Stimulated activated naive CD8-positive, alpha-beta T cell treated with anti-CD3 and anti-CD28 coated beads, Interleukin-15, Interleukin-2, amounts not matched to agents 100 U/mL and 50 U/mL, for 24 hours (primary cell): ENCODE measurements at regions not wholly inside any gene's neighbourhood (a gene's known extent, or its start where the extent isn't known, plus 50 kb on each side); places are given as distances from the start of the nearest gene placed in this dataset.

Experiments
- ATAC-seq: fragments of 150-1000 bp; cut with Tn5 transposase; one replicate; pipeline ENCODE4 v1.10.0; 2021
- DNase-seq: peaks from one replicate; pipeline ENCODE4 v3.0.0; 2021

GRCh38 chr2:107384422-107384821 lies 442.3 kb upstream of the RGPD4 start:
- ATAC-seq (no peak), DNase-seq (no peak)

- ATAC-seq: no peak
- no peak for DNase-seq
Measured at GRCh38 chr2:107385921-107386320, 440.8 kb upstream of the RGPD4 start.

- ATAC-seq: no peak
- no peak for DNase-seq
Measured at GRCh38 chr2:107392241-107392704, 434.4 kb upstream of the RGPD4 start.

GRCh38 chr2:107393516-107393915 lies 433.2 kb upstream of the RGPD4 start:
- DNase-seq: no peak
- ATAC-seq: no peak

GRCh38 chr2:107398683-107399082 lies 428.0 kb upstream of the RGPD4 start:
- DNase-seq (no peak), ATAC-seq (no peak)

- DNase-seq: no peak
- no peak for ATAC-seq
Measured at GRCh38 chr2:107402330-107402729, 424.4 kb upstream of the RGPD4 start.

GRCh38 chr2:107405261-107405660 lies 421.4 kb upstream of the RGPD4 start:
- ATAC-seq: no peak

GRCh38 chr2:107407017-107407416 lies 419.7 kb upstream of the RGPD4 start:
- DNase-seq: no peak
- ATAC-seq: no peak

More at GRCh38 chr2:107405261-107405660, 421.4 kb upstream of the RGPD4 start:
- DNase-seq: no peak

GRCh38 chr2:107407974-107408373 lies 418.7 kb upstream of the RGPD4 start:
- ATAC-seq (no peak), DNase-seq (no peak)

GRCh38 chr2:107411267-107411666 lies 415.4 kb upstream of the RGPD4 start:
- no peak for ATAC-seq

GRCh38 chr2:107412209-107412904 lies 414.3 kb upstream of the RGPD4 start:
- ATAC-seq (no peak), DNase-seq (no peak)

More at GRCh38 chr2:107411267-107411666, 415.4 kb upstream of the RGPD4 start:
- DNase-seq: no peak

GRCh38 chr2:107412981-107413380 lies 413.7 kb upstream of the RGPD4 start:
- DNase-seq (no peak), ATAC-seq (no peak)

GRCh38 chr2:107414376-107414775 lies 412.3 kb upstream of the RGPD4 start:
- DNase-seq: no peak
- no peak for ATAC-seq

GRCh38 chr2:107418708-107419107 lies 408.0 kb upstream of the RGPD4 start:
- DNase-seq: no peak
- ATAC-seq: no peak

- no peak for ATAC-seq
- no peak for DNase-seq
Measured at GRCh38 chr2:107419191-107419590, 407.5 kb upstream of the RGPD4 start.

- DNase-seq: no peak
Measured at GRCh38 chr2:107428781-107429180, 397.9 kb upstream of the RGPD4 start.

GRCh38 chr2:107430006-107430405 lies 396.7 kb upstream of the RGPD4 start:
- no peak for DNase-seq
- no peak for ATAC-seq

More at GRCh38 chr2:107428781-107429180, 397.9 kb upstream of the RGPD4 start:
- no peak for ATAC-seq

- ATAC-seq (no peak), DNase-seq (no peak)
Measured at GRCh38 chr2:107430596-107431266, 396.0 kb upstream of the RGPD4 start.

- ATAC-seq: no peak
- DNase-seq: no peak
Measured at GRCh38 chr2:107436281-107436680, 390.4 kb upstream of the RGPD4 start.

- ATAC-seq (no peak), DNase-seq (no peak)
Measured at GRCh38 chr2:107437265-107437664, 389.4 kb upstream of the RGPD4 start.

GRCh38 chr2:107437807-107438206 lies 388.9 kb upstream of the RGPD4 start:
- DNase-seq: no peak
- no peak for ATAC-seq

- DNase-seq (no peak), ATAC-seq (no peak)
Measured at GRCh38 chr2:107448160-107448559, 378.5 kb upstream of the RGPD4 start.

GRCh38 chr2:107461301-107461700 lies 365.4 kb upstream of the RGPD4 start:
- DNase-seq: no peak
- ATAC-seq: no peak

- DNase-seq: no peak
- no peak for ATAC-seq
Measured at GRCh38 chr2:107462181-107462580, 364.5 kb upstream of the RGPD4 start.
